H9 (cell line): ENCODE measurements at regions not wholly inside any gene's neighbourhood (a gene's known extent, or its start where the extent isn't known, plus 50 kb on each side); places are given as distances from the start of the nearest gene placed in this dataset.

Experiments
- DNase-seq: peaks from one replicate; pipeline ENCODE4 v3.0.0-alpha.2; 2017
- H2AFZ ChIP-seq: one replicate; pipeline ENCODE4 v1.6.1; 2013; ENCODE audit warnings: mild to moderate bottlenecking, low read length, control low read depth, moderate library complexity
- H2AK5ac ChIP-seq: 2 replicates; pipeline ENCODE4 v1.6.1; 2013; ENCODE audit warnings: low read length, control low read depth, mixed read lengths; ENCODE audit not compliant: insufficient read length
- H2BK120ac ChIP-seq: one replicate; pipeline ENCODE4 v1.6.1; 2013; ENCODE audit warnings: low read depth, mild to moderate bottlenecking, low read length, control low read depth, inconsistent platforms; ENCODE audit not compliant: poor library complexity, severe bottlenecking
- H2BK12ac ChIP-seq: 2 replicates; pipeline ENCODE4 v1.6.1; 2013; ENCODE audit warnings: low read length, control low read depth, mixed read lengths, low read depth; ENCODE audit not compliant: insufficient read length
- H2BK15ac ChIP-seq: 2 replicates; pipeline ENCODE4 v1.6.1; 2013; ENCODE audit warnings: low read depth, low read length, control low read depth
- H2BK20ac ChIP-seq: one replicate; pipeline ENCODE4 v1.6.1; 2013; ENCODE audit warnings: low read depth, mild to moderate bottlenecking, low read length, control low read depth, inconsistent platforms; ENCODE audit not compliant: poor library complexity, severe bottlenecking
- H2BK5ac ChIP-seq: 2 replicates; pipeline ENCODE4 v1.6.1; 2013; ENCODE audit warnings: low read length, control low read depth, mixed read lengths; ENCODE audit not compliant: insufficient read length
- H3K14ac ChIP-seq: 2 replicates; pipeline ENCODE4 v1.6.1; 2013; ENCODE audit warnings: low read length, control low read depth; ENCODE audit not compliant: insufficient read depth
- H3K18ac ChIP-seq: 2 replicates; pipeline ENCODE4 v1.6.1; 2013; ENCODE audit warnings: low read depth, mild to moderate bottlenecking, mixed read lengths, low read length, control low read depth; ENCODE audit not compliant: insufficient read length
- H3K23ac ChIP-seq: 2 replicates; pipeline ENCODE4 v1.6.1; 2013; ENCODE audit warnings: low read length, control low read depth, mixed read lengths, low read depth; ENCODE audit not compliant: insufficient read length
- H3K23me2 ChIP-seq: 2 replicates; pipeline ENCODE4 v1.6.1; 2013; ENCODE audit warnings: low read depth, mild to moderate bottlenecking, mixed read lengths, low read length, control low read depth; ENCODE audit not compliant: insufficient read length, poor library complexity, severe bottlenecking
- H3K27ac ChIP-seq: 2 replicates; pipeline ENCODE4 v1.5.1; 2013; ENCODE audit warnings: low read length, control low read depth, mixed read lengths, low read depth; ENCODE audit not compliant: insufficient read length
- H3K27me3 ChIP-seq: 2 replicates; pipeline ENCODE4 v1.6.1; 2013; ENCODE audit warnings: low read length, control low read depth, inconsistent platforms; ENCODE audit not compliant: insufficient read depth
- H3K4ac ChIP-seq: 2 replicates; pipeline ENCODE4 v1.6.1; 2013; ENCODE audit warnings: low read depth, mild to moderate bottlenecking, control low read depth, inconsistent platforms, low read length, moderate library complexity
- H3K4me1 ChIP-seq: 2 replicates; pipeline ENCODE4 v1.6.1; 2013; ENCODE audit warnings: low read length, control low read depth, inconsistent platforms; ENCODE audit not compliant: insufficient read depth
- H3K4me2 ChIP-seq: 2 replicates; pipeline ENCODE4 v1.6.1; 2013; ENCODE audit warnings: low read length, control low read depth, mixed read lengths; ENCODE audit not compliant: insufficient read length, insufficient read depth
- H3K56ac ChIP-seq: 2 replicates; pipeline ENCODE4 v1.6.1; 2013; ENCODE audit warnings: low read depth, mild to moderate bottlenecking, mixed read lengths, low read length, control low read depth; ENCODE audit not compliant: insufficient read length
- H3K79me1 ChIP-seq: 2 replicates; pipeline ENCODE4 v1.6.1; 2013; ENCODE audit warnings: low read depth, mild to moderate bottlenecking, moderate library complexity, low read length, control low read depth, inconsistent platforms; ENCODE audit not compliant: insufficient read depth, poor library complexity, severe bottlenecking
- H3K79me2 ChIP-seq: 2 replicates; pipeline ENCODE4 v1.6.1; 2013; ENCODE audit warnings: low read length, control low read depth, inconsistent platforms; ENCODE audit not compliant: insufficient read depth
- H3K9ac ChIP-seq: 2 replicates; pipeline ENCODE4 v1.6.1; 2013; ENCODE audit warnings: low read length, control low read depth, mixed read lengths; ENCODE audit not compliant: insufficient read length; ENCODE audit errors: extremely low read depth
- H3K9me3 ChIP-seq: one replicate; pipeline ENCODE4 v1.6.1; 2013; ENCODE audit warnings: low read depth, low read length, inconsistent platforms; ENCODE audit not compliant: control insufficient read depth
- H3T11ph ChIP-seq: one replicate; pipeline ENCODE4 v1.6.1; 2013; ENCODE audit warnings: mild to moderate bottlenecking, low read length, control low read depth, inconsistent platforms
- H4K20me1 ChIP-seq: one replicate; pipeline ENCODE4 v1.6.1; 2013; ENCODE audit not compliant: control insufficient read depth, insufficient read length, insufficient read depth
- H4K5ac ChIP-seq: 2 replicates; pipeline ENCODE4 v1.6.1; 2013; ENCODE audit warnings: low read depth, mild to moderate bottlenecking, mixed read lengths, low read length, control low read depth; ENCODE audit not compliant: insufficient read length
- H4K8ac ChIP-seq: replicated peaks from 2 replicates; pipeline ENCODE4 v1.6.1; 2013; ENCODE audit warnings: low read length, control low read depth, mixed read lengths, low read depth; ENCODE audit not compliant: insufficient read length
- H4K91ac ChIP-seq: 2 replicates; pipeline ENCODE4 v1.6.1; 2013; ENCODE audit warnings: low read depth, mild to moderate bottlenecking, moderate library complexity, mixed read lengths, low read length, control low read depth; ENCODE audit not compliant: insufficient read length
- H3K27ac Mint-ChIP-seq, 3 experiments: 2 replicates in 2 of 3; 3 replicates in 1 of 3; pipeline ENCODE4 v1.8.0; 2020 to 2021; ENCODE audit warnings: mixed read lengths in 3 of 3, mild to moderate bottlenecking in 1 of 3, moderate library complexity in 1 of 3
- H3K27me3 Mint-ChIP-seq: 2 replicates; pipeline ENCODE4 v1.8.0; 2021; ENCODE audit warnings: low read depth, mild to moderate bottlenecking, moderate library complexity, mixed read lengths
- H3K36me3 Mint-ChIP-seq, 3 experiments: 2 replicates in 2 of 3; 3 replicates in 1 of 3; pipeline ENCODE4 v1.8.0; 2020 to 2021; ENCODE audit warnings: low read depth in 3 of 3, mixed read lengths in 3 of 3; ENCODE audit not compliant: insufficient read depth in 1 of 3
- H3K4me1 Mint-ChIP-seq, 2 experiments: 2 replicates each; pipeline ENCODE4 v1.8.0; 2020; ENCODE audit warnings: mixed read lengths in 2 of 2
- H3K4me3 Mint-ChIP-seq, 2 experiments: 2 replicates in 1 of 2; 3 replicates in 1 of 2; pipeline ENCODE4 v1.8.0; 2020 to 2021; ENCODE audit warnings: mild to moderate bottlenecking in 2 of 2, mixed read lengths in 2 of 2, moderate library complexity in 1 of 2
- H3K9me3 Mint-ChIP-seq, 2 experiments: 2 replicates in 1 of 2; 3 replicates in 1 of 2; pipeline ENCODE4 v1.8.0; 2020; ENCODE audit warnings: mild to moderate bottlenecking in 2 of 2, mixed read lengths in 2 of 2, moderate library complexity in 1 of 2
- CTCF ChIP-seq: fragments of 200-600 bp; sonication (generic); conservative IDR thresholded peaks from 3 replicates; pipeline ENCODE4 v1.8.0; 2021; ENCODE audit warnings: antibody characterized with exemption, mild to moderate bottlenecking
- WGBS: extraction: QIAGEN DNeasy Blood & Tissue Kit; methylation state at CpG from one replicate; pipeline ENCODE4 v1.1.7; 2013; ENCODE audit warnings: missing lambda C conversion rate, low lambda C conversion rate, mixed read lengths; ENCODE audit not compliant: insufficient read length; ENCODE audit errors: extremely low coverage; 5-methylcytosine and 5-hydroxymethylcytosine counted together

GRCh38 chr9:135218331-135219225 is 131.1 kb downstream of the OLFM1 start:
- H3K4me2 ChIP-seq, result no peak overlapping the region
- no peak overlapping the region for H3K9ac ChIP-seq
- H2AK5ac ChIP-seq, result no peak overlapping the region
- peak overlapping the region; percentile 64; the same call in 1 of the 2 replicates for H3K14ac ChIP-seq
- no peaks in the 10 kb centered on the region for H3K79me1 ChIP-seq
- peak overlapping the region; percentile 71 to 95 (median 94); a peak in 6 of 7 replicates for H3K27ac Mint-ChIP-seq
- no peak overlapping the region for H2BK20ac ChIP-seq
- no peak overlapping the region for H2BK12ac ChIP-seq
- H4K20me1 ChIP-seq, result no peaks in the 10 kb centered on the region
- no peak; the same call in 2 of the 3 replicates for TF ChIP-seq CTCF
- H2AFZ ChIP-seq, result no peak overlapping the region
- no peak overlapping the region for H3K27ac ChIP-seq
- H3K4me1 Mint-ChIP-seq, result peaks cover 43 to 63% of the 10 kb centered on the region in 2 experiments
- DNase-seq, result peak; percentile 52
- H3K79me2 ChIP-seq, result no peaks in the 10 kb centered on the region
- peak overlapping the region; percentile 28 for H3K18ac ChIP-seq
- H3K9me3 Mint-ChIP-seq, result no peaks in the 10 kb centered on the region; a peak in 2 of 5 replicates
- H3K4me3 Mint-ChIP-seq, result peak overlapping the region in 1 of 2 experiments; percentile 48; a peak in 3 of 5 replicates
- H3K27me3 Mint-ChIP-seq, result peaks cover 1% of the 10 kb centered on the region
- no peak overlapping the region for H3K56ac ChIP-seq
- no peak overlapping the region for H4K91ac ChIP-seq
- H2BK15ac ChIP-seq, result no peak overlapping the region
- no peaks in the 10 kb centered on the region for H3K9me3 ChIP-seq
- no peak overlapping the region for H3K4ac ChIP-seq
- peaks cover 8% of the 10 kb centered on the region; the same call in 1 of the 2 replicates for H3K4me1 ChIP-seq
- no peak overlapping the region for H2BK5ac ChIP-seq
- H2BK120ac ChIP-seq, result no peak overlapping the region
- H4K5ac ChIP-seq, result no peak overlapping the region
- no peak overlapping the region for H3K23ac ChIP-seq
- no peak overlapping the region for H4K8ac ChIP-seq
- H3T11ph ChIP-seq, result no peak overlapping the region
- no peaks in the 10 kb centered on the region for H3K23me2 ChIP-seq
- no peaks in the 10 kb centered on the region for H3K27me3 ChIP-seq
- no peaks in the 10 kb centered on the region; a peak in 1 of 7 replicates for H3K36me3 Mint-ChIP-seq
- WGBS, result no CpG with 5 or more reads among the region's 27 CpGs
